GM12878 (cell line): ENCODE measurements at regions not wholly inside any gene's neighbourhood (a gene's known extent, or its start where the extent isn't known, plus 50 kb on each side); places are given as distances from the start of the nearest gene placed in this dataset.

Source experiments
- ATAC-seq: fragments of 200-7000 bp; cut with Tn5 transposase; 3 replicates; pipeline ENCODE4 v1.9.1; 2020; ENCODE audit warnings: mild to moderate bottlenecking, moderate library complexity
- BruUV-seq: library from RNA; stranded (reverse); fragments of 400-500 nt; replicated peaks from 2 replicates; lab custom pipeline; 2021; lab: Mats Ljungman, UMichigan
- CTCF ChIA-PET: fragments of 300-600 bp; sonication (Branson Sonifier 250); formaldehyde crosslinking; extraction: SDS; loops from one replicate; lab custom pipeline; 2021; ENCODE audit warnings: inconsistent platforms; lab: Yijun Ruan, JAX
- POLR2A ChIA-PET: fragments of 350-600 bp; formaldehyde crosslinking; extraction: SDS; loops from one replicate; lab custom pipeline; 2021; ENCODE audit warnings: inconsistent platforms; lab: Charles Lee
- RAD21 ChIA-PET: fragments of 300-600 bp; sonication (Branson Sonifier 250); formaldehyde crosslinking; loops from one replicate; lab custom pipeline; 2023; ENCODE audit warnings: antibody characterized with exemption; ENCODE audit not compliant: unreplicated experiment; lab: Charles Lee
- SMC1A ChIA-PET: fragments of 300-600 bp; sonication (Branson Sonifier 250); formaldehyde crosslinking; loops from one replicate; lab custom pipeline; 2023; ENCODE audit not compliant: unreplicated experiment, uncharacterized antibody; lab: Charles Lee
- DNase-seq: peaks from one replicate; pipeline ENCODE4 v3.0.0-alpha.2; 2011; ENCODE audit warnings: low read depth, low spot score
- FAIRE-seq: peaks from 3 replicates; lab custom pipeline; 2011; peaks lifted over from hg19 to GRCh38; lab: Jason Lieb, UNC
- H2AFZ ChIP-seq: 2 replicates; pipeline ENCODE4 v1.6.0; 2011; ENCODE audit warnings: low read depth, low read length, control low read depth; ENCODE audit not compliant: control insufficient read depth
- H3K27ac ChIP-seq: 2 replicates; pipeline ENCODE4 v1.5.1; 2011; ENCODE audit warnings: control low read depth; ENCODE audit not compliant: control insufficient read depth, insufficient read depth
- H3K27me3 ChIP-seq, 2 experiments: replicated peaks in 1 of 2; 2 replicates each; pipeline versions ENCODE4 v1.6.0 to v1.6.1; 2011; ENCODE audit warnings: low read length in 1 of 2; ENCODE audit not compliant: control insufficient read depth in 2 of 2, insufficient read depth in 2 of 2
- H3K36me3 ChIP-seq, 2 experiments: 2 replicates each; pipeline ENCODE4 v1.5.1; 2011; ENCODE audit warnings: low read length in 1 of 2; ENCODE audit not compliant: control insufficient read depth in 2 of 2, insufficient read depth in 2 of 2
- H3K4me1 ChIP-seq: 2 replicates; pipeline ENCODE4 v1.6.1; 2011; ENCODE audit warnings: mild to moderate bottlenecking, low read length, moderate library complexity, mixed read lengths; ENCODE audit not compliant: control insufficient read depth, insufficient read depth
- H3K4me2 ChIP-seq: 2 replicates; pipeline ENCODE4 v1.6.0; 2011; ENCODE audit warnings: control low read depth; ENCODE audit not compliant: control insufficient read depth, insufficient read depth
- H3K4me3 ChIP-seq: fragments of 200-600 bp; sonication (generic); 2 replicates; pipeline ENCODE4 v1.5.1; 2016
- H3K79me2 ChIP-seq: 2 replicates; pipeline ENCODE4 v1.6.0; 2011; ENCODE audit warnings: low read length; ENCODE audit not compliant: control insufficient read depth, insufficient read depth
- H3K9ac ChIP-seq: 2 replicates; pipeline ENCODE4 v1.8.0; 2011; ENCODE audit warnings: low read length, control low read depth, mixed read lengths; ENCODE audit not compliant: control insufficient read depth, insufficient read depth
- H3K9me3 ChIP-seq: replicated peaks from 3 replicates; pipeline ENCODE4 v1.5.1; 2011; ENCODE audit warnings: mild to moderate bottlenecking, low read length; ENCODE audit not compliant: control insufficient read depth, insufficient read depth
- H4K20me1 ChIP-seq: 2 replicates; pipeline ENCODE4 v1.6.0; 2011; ENCODE audit not compliant: control insufficient read depth, insufficient read depth
- IKZF2 ChIP-seq, 2 experiments: fragments of 450-650 bp; IDR thresholded peaks; 2 replicates each; pipeline ENCODE4 v1.6.1; 2017; ENCODE audit warnings: mild to moderate bottlenecking in 2 of 2, moderate library complexity in 2 of 2
- LARP7 ChIP-seq: fragments of 450-650 bp; IDR thresholded peaks from 2 replicates; pipeline ENCODE4 v1.6.1; 2017; ENCODE audit warnings: mild to moderate bottlenecking
- MYC ChIP-seq: IDR thresholded peaks from 2 replicates; pipeline ENCODE4 v1.6.1; 2011; ENCODE audit warnings: mild to moderate bottlenecking, low read length, moderate library complexity, inconsistent platforms; ENCODE audit not compliant: insufficient read depth, insufficient replicate concordance, insufficient read length, severe bottlenecking
- NKRF ChIP-seq: fragments of 450-650 bp; conservative IDR thresholded peaks from 2 replicates; pipeline ENCODE4 v1.6.1; 2017; ENCODE audit warnings: mild to moderate bottlenecking, moderate library complexity
- PRDM15 ChIP-seq: fragments of 450-650 bp; formaldehyde crosslinking; IDR thresholded peaks from 2 replicates; pipeline ENCODE4 v1.4.0; 2020; ENCODE audit warnings: mild to moderate bottlenecking, moderate library complexity
- SKIL ChIP-seq: fragments of 450-650 bp; IDR thresholded peaks from 2 replicates; pipeline ENCODE4 v1.6.1; 2017; ENCODE audit warnings: mild to moderate bottlenecking, low read depth, inconsistent platforms; ENCODE audit not compliant: poor library complexity, severe bottlenecking
- SMARCA5 ChIP-seq: fragments of 450-650 bp; IDR thresholded peaks from 2 replicates; pipeline ENCODE4 v1.6.1; 2017; ENCODE audit warnings: mild to moderate bottlenecking
- SP1 ChIP-seq: IDR thresholded peaks from one replicate; pipeline ENCODE4 v1.6.1; 2011; ENCODE audit warnings: low read depth, low read length
- TCF3 ChIP-seq: IDR thresholded peaks from 2 replicates; pipeline ENCODE4 v1.6.1; 2012; ENCODE audit warnings: low read depth, mild to moderate bottlenecking, low read length, borderline replicate concordance; ENCODE audit not compliant: insufficient read depth
- ZNF592 ChIP-seq: fragments of 450-650 bp; IDR thresholded peaks from 2 replicates; pipeline ENCODE4 v1.6.1; 2017; ENCODE audit warnings: mild to moderate bottlenecking, moderate library complexity
- WGBS: methylation state at CpG from one replicate; pipeline ENCODE4 v1.1.6; 2016; ENCODE audit warnings: low lambda C conversion rate; ENCODE audit not compliant: insufficient replicate concordance, insufficient coverage; ENCODE audit errors: missing lambda C conversion rate; 5-methylcytosine and 5-hydroxymethylcytosine counted together
- in situ Hi-C: fragments of 300-500 bp; cut with MboI; formaldehyde crosslinking; loops from 9 replicates; pipeline ENCODE4 v1.14.3; 2018; ENCODE audit warnings: mixed read lengths
- intact Hi-C: fragments of 100-400 bp; cut with micrococcal nuclease; formaldehyde crosslinking; loops from one replicate; pipeline ENCODE4 v1.14.2; 2022; ENCODE audit not compliant: unreplicated experiment

GRCh38 chr2:235138339-235138738 is 186.5 kb downstream of the SH3BP4 start:
- no peak overlapping the region for H3K4me2 ChIP-seq
- 62% methylated on average over 9 of the region's 10 CpGs for WGBS
- no peaks in the 10 kb centered on the region for H3K27me3 ChIP-seq
- H3K4me1 ChIP-seq = no peaks in the 10 kb centered on the region
- no peaks in the 10 kb centered on the region for H4K20me1 ChIP-seq
- no peaks in the 10 kb centered on the region for H3K36me3 ChIP-seq
- ChIA-PET SMC1A (no interaction called here), POLR2A (no interaction called here), RAD21 (no interaction called here), CTCF (no interaction called here)
- no peak for FAIRE-seq
- ATAC-seq = no peak
- BruUV-seq = no TSS peak
- TF ChIP-seq NKRF = no peak
- no peak for TF ChIP-seq ZNF592
- TF ChIP-seq MYC = no peak
- no peak for TF ChIP-seq SP1
- no peak for TF ChIP-seq SMARCA5
- TF ChIP-seq SKIL = no peak
- no peak for TF ChIP-seq PRDM15 (CRISPR knock-in tag)
- TF ChIP-seq IKZF2 (IDR thresholded peaks at IDR 0.05) = no peak
- no peak for TF ChIP-seq TCF3
- TF ChIP-seq LARP7 = no peak
- intact Hi-C loops = no loop called here
- H3K79me2 ChIP-seq = no peaks in the 10 kb centered on the region
- no peak for DNase-seq
- no peak overlapping the region for H3K4me3 ChIP-seq
- H3K9me3 ChIP-seq = no peaks in the 10 kb centered on the region
- H3K27ac ChIP-seq = no peak overlapping the region
- no peak overlapping the region for H2AFZ ChIP-seq
- H3K9ac ChIP-seq = no peak overlapping the region
- in situ Hi-C loops = loop anchor here (10.0 kb wide), 1 partner anchor 606 kb away; no protein-coding TSS in a partner anchor
